GM12878 (cell line): ENCODE measurements at regions not wholly inside any gene's neighbourhood (a gene's known extent, or its start where the extent isn't known, plus 50 kb on each side); places are given as distances from the start of the nearest gene placed in this dataset.
"Not testable (repeated sequence)": the region's sequence is repeated elsewhere in the genome, so short reads cannot be mapped to it uniquely, and the experiment has no call there.

Experiments
- ATAC-seq: fragments of 200-7000 bp; cut with Tn5 transposase; 3 replicates; pipeline ENCODE4 v1.9.1; 2020; ENCODE audit warnings: mild to moderate bottlenecking, moderate library complexity
- BruUV-seq: library from RNA; stranded (reverse); fragments of 400-500 nt; replicated peaks from 2 replicates; lab custom pipeline; 2021; lab: Mats Ljungman, UMichigan
- CTCF ChIA-PET: fragments of 300-600 bp; sonication (Branson Sonifier 250); formaldehyde crosslinking; extraction: SDS; loops from one replicate; lab custom pipeline; 2021; ENCODE audit warnings: inconsistent platforms; lab: Yijun Ruan, JAX
- POLR2A ChIA-PET: fragments of 350-600 bp; formaldehyde crosslinking; extraction: SDS; loops from one replicate; lab custom pipeline; 2021; ENCODE audit warnings: inconsistent platforms; lab: Charles Lee
- RAD21 ChIA-PET: fragments of 300-600 bp; sonication (Branson Sonifier 250); formaldehyde crosslinking; loops from one replicate; lab custom pipeline; 2023; ENCODE audit warnings: antibody characterized with exemption; ENCODE audit not compliant: unreplicated experiment; lab: Charles Lee
- SMC1A ChIA-PET: fragments of 300-600 bp; sonication (Branson Sonifier 250); formaldehyde crosslinking; loops from one replicate; lab custom pipeline; 2023; ENCODE audit not compliant: unreplicated experiment, uncharacterized antibody; lab: Charles Lee
- DNase-seq: peaks from one replicate; pipeline ENCODE4 v3.0.0-alpha.2; 2011; ENCODE audit warnings: low read depth, low spot score
- FAIRE-seq: peaks from 3 replicates; lab custom pipeline; 2011; peaks lifted over from hg19 to GRCh38; lab: Jason Lieb, UNC
- H2AFZ ChIP-seq: 2 replicates; pipeline ENCODE4 v1.6.0; 2011; ENCODE audit warnings: low read depth, low read length, control low read depth; ENCODE audit not compliant: control insufficient read depth
- H3K27ac ChIP-seq: 2 replicates; pipeline ENCODE4 v1.5.1; 2011; ENCODE audit warnings: control low read depth; ENCODE audit not compliant: control insufficient read depth, insufficient read depth
- H3K27me3 ChIP-seq, 2 experiments: replicated peaks in 1 of 2; 2 replicates each; pipeline versions ENCODE4 v1.6.0 to v1.6.1; 2011; ENCODE audit warnings: low read length in 1 of 2; ENCODE audit not compliant: control insufficient read depth in 2 of 2, insufficient read depth in 2 of 2
- H3K36me3 ChIP-seq, 2 experiments: 2 replicates each; pipeline ENCODE4 v1.5.1; 2011; ENCODE audit warnings: low read length in 1 of 2; ENCODE audit not compliant: control insufficient read depth in 2 of 2, insufficient read depth in 2 of 2
- H3K4me1 ChIP-seq: 2 replicates; pipeline ENCODE4 v1.6.1; 2011; ENCODE audit warnings: mild to moderate bottlenecking, low read length, moderate library complexity, mixed read lengths; ENCODE audit not compliant: control insufficient read depth, insufficient read depth
- H3K4me2 ChIP-seq: 2 replicates; pipeline ENCODE4 v1.6.0; 2011; ENCODE audit warnings: control low read depth; ENCODE audit not compliant: control insufficient read depth, insufficient read depth
- H3K4me3 ChIP-seq: fragments of 200-600 bp; sonication (generic); 2 replicates; pipeline ENCODE4 v1.5.1; 2016
- H3K79me2 ChIP-seq: 2 replicates; pipeline ENCODE4 v1.6.0; 2011; ENCODE audit warnings: low read length; ENCODE audit not compliant: control insufficient read depth, insufficient read depth
- H3K9ac ChIP-seq: 2 replicates; pipeline ENCODE4 v1.8.0; 2011; ENCODE audit warnings: low read length, control low read depth, mixed read lengths; ENCODE audit not compliant: control insufficient read depth, insufficient read depth
- H3K9me3 ChIP-seq: replicated peaks from 3 replicates; pipeline ENCODE4 v1.5.1; 2011; ENCODE audit warnings: mild to moderate bottlenecking, low read length; ENCODE audit not compliant: control insufficient read depth, insufficient read depth
- H4K20me1 ChIP-seq: 2 replicates; pipeline ENCODE4 v1.6.0; 2011; ENCODE audit not compliant: control insufficient read depth, insufficient read depth
- BCLAF1 ChIP-seq: fragments of 450-650 bp; IDR thresholded peaks from 2 replicates; pipeline ENCODE4 v1.6.1; 2017; ENCODE audit warnings: antibody characterized with exemption, mild to moderate bottlenecking, moderate library complexity
- CEBPZ ChIP-seq: fragments of 150-350 bp; IDR thresholded peaks from 2 replicates; pipeline ENCODE4 v1.6.1; 2016; ENCODE audit warnings: low read depth, low read length
- NRF1 ChIP-seq: conservative IDR thresholded peaks from 2 replicates; pipeline ENCODE4 v1.6.1; 2011; ENCODE audit warnings: mild to moderate bottlenecking, low read depth, low read length, improper control_type of control experiment
- POLR2AphosphoS2 ChIP-seq: IDR thresholded peaks from 2 replicates; pipeline ENCODE4 v1.6.1; 2011; ENCODE audit warnings: low read depth, mild to moderate bottlenecking, low read length, improper control_type of control experiment, moderate library complexity
- RAD21 ChIP-seq: IDR thresholded peaks from 2 replicates; pipeline ENCODE4 v1.6.1; 2011; ENCODE audit warnings: mild to moderate bottlenecking, low read depth, low read length, moderate library complexity; ENCODE audit not compliant: insufficient read depth
- WGBS: methylation state at CpG from one replicate; pipeline ENCODE4 v1.1.6; 2016; ENCODE audit warnings: low lambda C conversion rate; ENCODE audit not compliant: insufficient replicate concordance, insufficient coverage; ENCODE audit errors: missing lambda C conversion rate; 5-methylcytosine and 5-hydroxymethylcytosine counted together
- in situ Hi-C: fragments of 300-500 bp; cut with MboI; formaldehyde crosslinking; loops from 9 replicates; pipeline ENCODE4 v1.14.3; 2018; ENCODE audit warnings: mixed read lengths
- intact Hi-C: fragments of 100-400 bp; cut with micrococcal nuclease; formaldehyde crosslinking; loops from one replicate; pipeline ENCODE4 v1.14.2; 2022; ENCODE audit not compliant: unreplicated experiment

- no peak for TF ChIP-seq BCLAF1
- no peak for TF ChIP-seq POLR2AphosphoS2
- TF ChIP-seq NRF1: no peak
- no peak for TF ChIP-seq RAD21
- TF ChIP-seq CEBPZ: no peak
- TF ChIP-seq, all 136 proteins: peak for 0
Observed at GRCh38 chr6:17214106-17214505, 67.1 kb upstream of the RBM24 start (continued).

GRCh38 chr6:17216972-17217371 is 64.2 kb upstream of the RBM24 start:
- H4K20me1 ChIP-seq, in situ Hi-C loops, H3K36me3 ChIP-seq, BruUV-seq, FAIRE-seq, H3K79me2 ChIP-seq, H3K4me1 ChIP-seq, H3K9ac ChIP-seq, H3K27me3 ChIP-seq, ATAC-seq, H3K9me3 ChIP-seq, H3K27ac ChIP-seq, H2AFZ ChIP-seq, H3K4me2 ChIP-seq, RAD21 ChIA-PET, DNase-seq, intact Hi-C loops, H3K4me3 ChIP-seq, SMC1A ChIA-PET, POLR2A ChIA-PET: not testable (repeated sequence)
- CTCF ChIA-PET: interaction anchor here (0.7 kb wide), 1 partner anchor 38 kb away, joined by 3 read pairs; no protein-coding TSS in a partner anchor
- 45% methylated on average over 10 of the region's 10 CpGs for WGBS
